Prostate gland (tissue), 2 donors: ENCODE measurements at regions not wholly inside any gene's neighbourhood (a gene's known extent, or its start where the extent isn't known, plus 50 kb on each side); places are given as distances from the start of the nearest gene placed in this dataset.

Experiments used
- CTCF ChIP-seq, 4 experiments: fragments of 200-600 bp in 2 of 4; fragments of 450-650 bp in 2 of 4; sonication (generic) in 2 of 4; IDR thresholded peaks; 1 replicate in 3 of 4; 2 replicates in 1 of 4; pipeline ENCODE4 v1.5.1; 2016 to 2019; ENCODE audit warnings: antibody characterized with exemption in 4 of 4, mild to moderate bottlenecking in 2 of 4, moderate library complexity in 2 of 4
- POLR2A ChIP-seq: fragments of 450-650 bp; IDR thresholded peaks from one replicate; pipeline ENCODE4 v1.6.1; 2016; ENCODE audit warnings: antibody characterized with exemption, mild to moderate bottlenecking

GRCh38 chr2:7866104-7866503 lies 815.8 kb upstream of the ID2 start:
- no peak for TF ChIP-seq POLR2A
- no peak for TF ChIP-seq CTCF (IDR thresholded peaks at IDR 0.05)
